GM23338 (cell line): ENCODE measurements at regions not wholly inside any gene's neighbourhood (a gene's known extent, or its start where the extent isn't known, plus 50 kb on each side); places are given as distances from the start of the nearest gene placed in this dataset.

Source experiments
- ATAC-seq: fragments of 200-7000 bp; cut with Tn5 transposase; 3 replicates; pipeline ENCODE4 v1.9.1; 2020
- DNase-seq: peaks from one replicate; pipeline ENCODE4 v3.0.0-alpha.2; 2015; ENCODE audit warnings: low spot score
- H2AFZ ChIP-seq: fragments of 200-600 bp; sonication (generic); 2 replicates; pipeline ENCODE4 v1.8.0; 2016; ENCODE audit warnings: antibody characterized with exemption, mild to moderate bottlenecking, moderate library complexity
- H3F3A ChIP-seq: fragments of 200-600 bp; sonication (generic); replicated peaks from 2 replicates; pipeline ENCODE4 v1.8.0; 2017; ENCODE audit warnings: antibody characterized with exemption, mixed run types, low read depth
- H3K27ac ChIP-seq: fragments of 200-600 bp; sonication (generic); 2 replicates; pipeline ENCODE4 v1.6.1; 2016; ENCODE audit warnings: low read depth
- H3K27me3 ChIP-seq: fragments of 200-600 bp; sonication (generic); 2 replicates; pipeline ENCODE4 v1.8.0; 2016; ENCODE audit warnings: mild to moderate bottlenecking, mixed run types, moderate library complexity; ENCODE audit not compliant: insufficient read depth
- H3K36me3 ChIP-seq: fragments of 200-600 bp; sonication (generic); 2 replicates; pipeline ENCODE4 v1.8.0; 2016; ENCODE audit warnings: mild to moderate bottlenecking; ENCODE audit not compliant: insufficient read depth
- H3K4me1 ChIP-seq: fragments of 200-600 bp; sonication (generic); 2 replicates; pipeline ENCODE4 v1.8.0; 2016; ENCODE audit warnings: mild to moderate bottlenecking, moderate library complexity; ENCODE audit not compliant: insufficient read depth
- H3K4me2 ChIP-seq: fragments of 200-600 bp; sonication (generic); 2 replicates; pipeline ENCODE4 v1.7.1; 2017; ENCODE audit warnings: mixed run types
- H3K4me3 ChIP-seq: fragments of 200-600 bp; sonication (generic); 2 replicates; pipeline ENCODE4 v1.6.1; 2016; ENCODE audit warnings: mixed run types
- H3K79me2 ChIP-seq: fragments of 200-600 bp; sonication (generic); replicated peaks from 2 replicates; pipeline ENCODE4 v1.8.0; 2017; ENCODE audit warnings: mild to moderate bottlenecking; ENCODE audit not compliant: insufficient read depth
- H3K9me2 ChIP-seq: fragments of 200-600 bp; sonication (generic); 2 replicates; pipeline ENCODE4 v1.8.0; 2017; ENCODE audit not compliant: insufficient read depth
- H4K20me1 ChIP-seq: fragments of 200-600 bp; sonication (generic); replicated peaks from 2 replicates; pipeline ENCODE4 v1.8.0; 2017; ENCODE audit warnings: mild to moderate bottlenecking; ENCODE audit not compliant: insufficient read depth
- H3K27ac Mint-ChIP-seq: 2 replicates; pipeline ENCODE4 v1.8.0; 2020; ENCODE audit warnings: inconsistent platforms, mild to moderate bottlenecking, moderate library complexity, mixed read lengths
- H3K27me3 Mint-ChIP-seq: 3 replicates; pipeline ENCODE4 v1.8.0; 2022; ENCODE audit warnings: low read depth, mild to moderate bottlenecking, moderate library complexity, mixed read lengths, inconsistent platforms; ENCODE audit not compliant: insufficient read depth, poor library complexity
- H3K36me3 Mint-ChIP-seq: 3 replicates; pipeline ENCODE4 v1.8.0; 2021; ENCODE audit warnings: low read depth, mild to moderate bottlenecking, inconsistent platforms, moderate library complexity, mixed read lengths
- H3K4me1 Mint-ChIP-seq: 3 replicates; pipeline ENCODE4 v1.8.0; 2020; ENCODE audit warnings: mild to moderate bottlenecking, inconsistent platforms, mixed read lengths
- H3K4me3 Mint-ChIP-seq: 3 replicates; pipeline ENCODE4 v1.8.0; 2021; ENCODE audit warnings: moderate library complexity, mild to moderate bottlenecking, inconsistent platforms, mixed read lengths
- H3K9me3 Mint-ChIP-seq: 3 replicates; pipeline ENCODE4 v1.8.0; 2020; ENCODE audit warnings: moderate library complexity, mild to moderate bottlenecking, inconsistent platforms, mixed read lengths
- EZH2 ChIP-seq: fragments of 200-600 bp; sonication (generic); IDR thresholded peaks from one replicate; pipeline ENCODE4 v1.8.0; 2017; ENCODE audit warnings: antibody characterized with exemption, mild to moderate bottlenecking, low read depth; ENCODE audit not compliant: unreplicated experiment
- EZH2phosphoT487 ChIP-seq: fragments of 200-600 bp; sonication (generic); IDR thresholded peaks from one replicate; pipeline ENCODE4 v1.8.1; 2018; ENCODE audit warnings: antibody characterized with exemption; ENCODE audit not compliant: unreplicated experiment
- JUNB ChIP-seq: IDR thresholded peaks from one replicate; pipeline ENCODE4 v1.6.1; 2016; ENCODE audit warnings: antibody characterized with exemption; ENCODE audit not compliant: unreplicated experiment
- NANOG ChIP-seq: IDR thresholded peaks from 2 replicates; pipeline ENCODE4 v1.6.1; 2016; ENCODE audit warnings: antibody characterized with exemption, borderline replicate concordance
- STAT1 ChIP-seq: IDR thresholded peaks from one replicate; pipeline ENCODE4 v1.6.1; 2016; ENCODE audit warnings: antibody characterized with exemption; ENCODE audit not compliant: unreplicated experiment
- ZNF114 ChIP-seq: fragments of 250-450 bp; sonication (Bioruptor Pico); IDR thresholded peaks from 2 replicates; pipeline ENCODE4 v1.5.0; 2020; ENCODE audit warnings: mild to moderate bottlenecking, moderate library complexity
- ZNF331 ChIP-seq: fragments of 250-450 bp; sonication (Bioruptor Pico); IDR thresholded peaks from 2 replicates; pipeline ENCODE4 v1.5.0; 2020; ENCODE audit warnings: low read depth, mild to moderate bottlenecking, moderate library complexity
- TF ChIP-seq, protein P1 (sequence below): IDR thresholded peaks from one replicate; pipeline ENCODE4 v1.6.1; 2018; ENCODE audit warnings: antibody characterized with exemption; ENCODE audit not compliant: unreplicated experiment
- TF ChIP-seq, protein P2 (sequence below), 2 experiments: fragments of 200-600 bp in 1 of 2; sonication (generic) in 1 of 2; conservative IDR thresholded peaks; 2 replicates each; pipeline versions ENCODE4 v1.5.1 to v1.6.1; 2016 to 2017; ENCODE audit warnings: antibody characterized with exemption in 2 of 2, low read depth in 2 of 2, mild to moderate bottlenecking in 2 of 2, moderate library complexity in 1 of 2

DNA sequence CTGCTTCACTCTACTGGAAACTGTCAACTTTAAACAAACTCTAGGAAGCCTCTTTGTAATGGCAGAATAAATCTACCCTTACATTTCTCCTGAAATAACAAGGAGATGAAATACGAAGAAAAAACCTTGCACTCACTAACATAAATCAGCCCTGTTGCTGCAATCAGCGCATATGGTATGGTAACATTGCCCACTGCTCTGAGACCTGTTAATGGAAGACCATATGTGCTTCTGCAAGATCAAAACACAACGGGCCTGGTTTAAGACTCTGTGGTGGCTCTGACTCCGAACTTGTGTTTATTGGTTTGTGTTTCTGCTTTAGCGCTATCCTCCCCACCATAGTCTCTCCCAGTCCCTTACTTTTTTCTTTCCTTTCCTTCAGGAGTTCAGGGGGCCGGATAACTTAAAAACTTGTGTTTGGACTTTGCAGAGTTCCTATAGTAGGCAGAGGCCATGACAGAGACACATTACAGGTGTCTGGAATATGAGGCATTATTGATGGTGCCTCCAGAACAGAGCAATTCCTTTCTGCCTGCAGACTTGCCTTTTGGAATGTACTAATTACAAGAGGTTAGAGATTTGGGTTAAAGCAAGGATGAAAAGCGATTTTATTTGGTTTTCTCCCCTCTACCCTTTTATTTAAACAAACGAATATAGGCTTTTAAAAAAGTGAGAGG, 110.8 kb downstream of the PSAT1 start (continued):
- TF ChIP-seq, protein P1, sequence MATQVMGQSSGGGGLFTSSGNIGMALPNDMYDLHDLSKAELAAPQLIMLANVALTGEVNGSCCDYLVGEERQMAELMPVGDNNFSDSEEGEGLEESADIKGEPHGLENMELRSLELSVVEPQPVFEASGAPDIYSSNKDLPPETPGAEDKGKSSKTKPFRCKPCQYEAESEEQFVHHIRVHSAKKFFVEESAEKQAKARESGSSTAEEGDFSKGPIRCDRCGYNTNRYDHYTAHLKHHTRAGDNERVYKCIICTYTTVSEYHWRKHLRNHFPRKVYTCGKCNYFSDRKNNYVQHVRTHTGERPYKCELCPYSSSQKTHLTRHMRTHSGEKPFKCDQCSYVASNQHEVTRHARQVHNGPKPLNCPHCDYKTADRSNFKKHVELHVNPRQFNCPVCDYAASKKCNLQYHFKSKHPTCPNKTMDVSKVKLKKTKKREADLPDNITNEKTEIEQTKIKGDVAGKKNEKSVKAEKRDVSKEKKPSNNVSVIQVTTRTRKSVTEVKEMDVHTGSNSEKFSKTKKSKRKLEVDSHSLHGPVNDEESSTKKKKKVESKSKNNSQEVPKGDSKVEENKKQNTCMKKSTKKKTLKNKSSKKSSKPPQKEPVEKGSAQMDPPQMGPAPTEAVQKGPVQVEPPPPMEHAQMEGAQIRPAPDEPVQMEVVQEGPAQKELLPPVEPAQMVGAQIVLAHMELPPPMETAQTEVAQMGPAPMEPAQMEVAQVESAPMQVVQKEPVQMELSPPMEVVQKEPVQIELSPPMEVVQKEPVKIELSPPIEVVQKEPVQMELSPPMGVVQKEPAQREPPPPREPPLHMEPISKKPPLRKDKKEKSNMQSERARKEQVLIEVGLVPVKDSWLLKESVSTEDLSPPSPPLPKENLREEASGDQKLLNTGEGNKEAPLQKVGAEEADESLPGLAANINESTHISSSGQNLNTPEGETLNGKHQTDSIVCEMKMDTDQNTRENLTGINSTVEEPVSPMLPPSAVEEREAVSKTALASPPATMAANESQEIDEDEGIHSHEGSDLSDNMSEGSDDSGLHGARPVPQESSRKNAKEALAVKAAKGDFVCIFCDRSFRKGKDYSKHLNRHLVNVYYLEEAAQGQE = no peak
- TF ChIP-seq ZNF114 (CRISPR knock-in tag) = no peak
- TF ChIP-seq EZH2 = no peak
- TF ChIP-seq, protein P2, sequence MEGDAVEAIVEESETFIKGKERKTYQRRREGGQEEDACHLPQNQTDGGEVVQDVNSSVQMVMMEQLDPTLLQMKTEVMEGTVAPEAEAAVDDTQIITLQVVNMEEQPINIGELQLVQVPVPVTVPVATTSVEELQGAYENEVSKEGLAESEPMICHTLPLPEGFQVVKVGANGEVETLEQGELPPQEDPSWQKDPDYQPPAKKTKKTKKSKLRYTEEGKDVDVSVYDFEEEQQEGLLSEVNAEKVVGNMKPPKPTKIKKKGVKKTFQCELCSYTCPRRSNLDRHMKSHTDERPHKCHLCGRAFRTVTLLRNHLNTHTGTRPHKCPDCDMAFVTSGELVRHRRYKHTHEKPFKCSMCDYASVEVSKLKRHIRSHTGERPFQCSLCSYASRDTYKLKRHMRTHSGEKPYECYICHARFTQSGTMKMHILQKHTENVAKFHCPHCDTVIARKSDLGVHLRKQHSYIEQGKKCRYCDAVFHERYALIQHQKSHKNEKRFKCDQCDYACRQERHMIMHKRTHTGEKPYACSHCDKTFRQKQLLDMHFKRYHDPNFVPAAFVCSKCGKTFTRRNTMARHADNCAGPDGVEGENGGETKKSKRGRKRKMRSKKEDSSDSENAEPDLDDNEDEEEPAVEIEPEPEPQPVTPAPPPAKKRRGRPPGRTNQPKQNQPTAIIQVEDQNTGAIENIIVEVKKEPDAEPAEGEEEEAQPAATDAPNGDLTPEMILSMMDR (conservative IDR thresholded peaks at IDR 0.05; ENCODE audit: low read depth in 2 of 2) = no peak
- TF ChIP-seq NANOG = no peak
- TF ChIP-seq JUNB = no peak
- no peak for TF ChIP-seq STAT1
- TF ChIP-seq ZNF331 = no peak

- Histone ChIP-seq H3F3A (no peaks in the 10 kb centered on the region; the same call in 1 of the 2 replicates), H4K20me1 (no peaks in the 10 kb centered on the region), H3K4me3 (no peak overlapping the region), H3K4me1 (peaks cover 32% of the 10 kb centered on the region), H3K36me3 (no peaks in the 10 kb centered on the region; the same call in 1 of the 2 replicates), H3K79me2 (no peaks in the 10 kb centered on the region), H3K4me2 (no peak overlapping the region), H3K27ac (no peak overlapping the region), H2AFZ (no peak overlapping the region), H3K9me2 (no peaks in the 10 kb centered on the region), H3K27me3 (no peaks in the 10 kb centered on the region)
- Mint-ChIP-seq H3K27ac (no peak overlapping the region), H3K36me3 (peaks cover 20% of the 10 kb centered on the region), H3K4me3 (no peak overlapping the region), H3K27me3 (peaks cover 1% of the 10 kb centered on the region), H3K9me3 (peaks cover 12% of the 10 kb centered on the region; the same call in 2 of the 3 replicates), H3K4me1 (peaks cover 22% of the 10 kb centered on the region)
- DNase-seq = no peak
- ATAC-seq = no peak
- TF ChIP-seq, protein P2 (conservative IDR thresholded peaks at IDR 0.05; ENCODE audit: low read depth in 2 of 2) = no peak
- TF ChIP-seq NANOG (no peak), EZH2 (no peak), ZNF331 (no peak), STAT1 (no peak), JUNB (no peak), EZH2phosphoT487 (no peak)
- TF ChIP-seq, protein P1 = no peak
Measured at GRCh38 chr9:78408388-78408787, 111.5 kb downstream of the PSAT1 start.
